ENCODE measurements at regions not wholly inside any gene's neighbourhood (a gene's known extent, or its start where the extent isn't known, plus 50 kb on each side); places are given as distances from the start of the nearest gene placed in this dataset.
"Not testable (repeated sequence)": the region's sequence is repeated elsewhere in the genome, so short reads cannot be mapped to it uniquely, and the experiment has no call there.

- no TSS peak for BruUV-seq (replicated peaks)
Measured at GRCh38 chrX:734362-734761, 103.8 kb downstream of the SHOX start.

GRCh38 chrX:733961-734360 lies 103.4 kb downstream of the SHOX start:
- H3K9me3 Mint-ChIP-seq (ENCODE audit: low read depth, unreplicated experiment) = no peaks in the 10 kb centered on the region
- H3K4me1 Mint-ChIP-seq (ENCODE audit: low read depth, unreplicated experiment) = no peaks in the 10 kb centered on the region
- H3K4me3 Mint-ChIP-seq (ENCODE audit: low read depth, unreplicated experiment) = no peak overlapping the region
- CTCF ChIA-PET = no interaction called here
- BruUV-seq (replicated peaks) = no TSS peak
- intact Hi-C loops (cut with micrococcal nuclease; ENCODE audit: unreplicated experiment) = no loop called here
- DNase-seq = no peak
- no peak for TF ChIP-seq CTCF (IDR thresholded peaks at IDR 0.05; ENCODE audit: unreplicated experiment)
- no peaks in the 10 kb centered on the region for H3K36me3 Mint-ChIP-seq (ENCODE audit: insufficient read depth, unreplicated experiment)
- no peak overlapping the region for H3K27ac Mint-ChIP-seq (ENCODE audit: unreplicated experiment)
- no peaks in the 10 kb centered on the region for H3K27me3 Mint-ChIP-seq (ENCODE audit: unreplicated experiment)

More at GRCh38 chrX:734362-734761, 103.8 kb downstream of the SHOX start:
- no peak for TF ChIP-seq CTCF (IDR thresholded peaks at IDR 0.05; ENCODE audit: unreplicated experiment)
- no peak for DNase-seq
- no peaks in the 10 kb centered on the region for H3K9me3 Mint-ChIP-seq (ENCODE audit: low read depth, unreplicated experiment)
- H3K27ac Mint-ChIP-seq (ENCODE audit: unreplicated experiment) = no peak overlapping the region
- intact Hi-C loops (cut with micrococcal nuclease; ENCODE audit: unreplicated experiment) = no loop called here
- CTCF ChIA-PET = no interaction called here
- H3K36me3 Mint-ChIP-seq (ENCODE audit: insufficient read depth, unreplicated experiment) = no peaks in the 10 kb centered on the region
- H3K27me3 Mint-ChIP-seq (ENCODE audit: unreplicated experiment) = no peaks in the 10 kb centered on the region
- H3K4me1 Mint-ChIP-seq (ENCODE audit: low read depth, unreplicated experiment) = no peaks in the 10 kb centered on the region
- H3K4me3 Mint-ChIP-seq (ENCODE audit: low read depth, unreplicated experiment) = no peak overlapping the region

- Mint-ChIP-seq H3K4me1 (ENCODE audit: low read depth, unreplicated experiment) (no peaks in the 10 kb centered on the region), H3K36me3 (ENCODE audit: insufficient read depth, unreplicated experiment) (no peaks in the 10 kb centered on the region), H3K4me3 (ENCODE audit: low read depth, unreplicated experiment) (no peak overlapping the region), H3K9me3 (ENCODE audit: low read depth, unreplicated experiment) (peaks cover 4% of the 10 kb centered on the region), H3K27me3 (ENCODE audit: unreplicated experiment) (no peaks in the 10 kb centered on the region), H3K27ac (ENCODE audit: unreplicated experiment) (no peak overlapping the region)
- intact Hi-C loops (cut with micrococcal nuclease; ENCODE audit: unreplicated experiment) = no loop called here
- CTCF ChIA-PET = no interaction called here
- TF ChIP-seq CTCF (IDR thresholded peaks at IDR 0.05; ENCODE audit: unreplicated experiment) = no peak
- no peak for DNase-seq
- no TSS peak for BruUV-seq (replicated peaks)
Measured at GRCh38 chrX:729583-730409, 99.2 kb downstream of the SHOX start.

GRCh38 chrX:729101-729500 lies 98.5 kb downstream of the SHOX start:
- CTCF ChIA-PET; H3K27ac Mint-ChIP-seq (ENCODE audit: unreplicated experiment): not testable (repeated sequence)

GRCh38 chrX:728639-729038 lies 98.0 kb downstream of the SHOX start:
- H3K9me3 Mint-ChIP-seq (ENCODE audit: low read depth, unreplicated experiment); BruUV-seq (replicated peaks); DNase-seq; H3K27me3 Mint-ChIP-seq (ENCODE audit: unreplicated experiment); H3K4me3 Mint-ChIP-seq (ENCODE audit: low read depth, unreplicated experiment); intact Hi-C loops (cut with micrococcal nuclease; ENCODE audit: unreplicated experiment); H3K36me3 Mint-ChIP-seq (ENCODE audit: insufficient read depth, unreplicated experiment); H3K27ac Mint-ChIP-seq (ENCODE audit: unreplicated experiment); CTCF ChIA-PET; H3K4me1 Mint-ChIP-seq (ENCODE audit: low read depth, unreplicated experiment): not testable (repeated sequence)

More at GRCh38 chrX:729101-729500, 98.5 kb downstream of the SHOX start:
- H3K4me3 Mint-ChIP-seq (ENCODE audit: low read depth, unreplicated experiment); H3K36me3 Mint-ChIP-seq (ENCODE audit: insufficient read depth, unreplicated experiment); DNase-seq; BruUV-seq (replicated peaks); H3K27me3 Mint-ChIP-seq (ENCODE audit: unreplicated experiment); H3K9me3 Mint-ChIP-seq (ENCODE audit: low read depth, unreplicated experiment); H3K4me1 Mint-ChIP-seq (ENCODE audit: low read depth, unreplicated experiment); intact Hi-C loops (cut with micrococcal nuclease; ENCODE audit: unreplicated experiment): not testable (repeated sequence)
